RWPE2 (cell line): ENCODE measurements at regions not wholly inside any gene's neighbourhood (a gene's known extent, or its start where the extent isn't known, plus 50 kb on each side); places are given as distances from the start of the nearest gene placed in this dataset.

Source experiments
- ATAC-seq: fragments of 200-7000 bp; cut with Tn5 transposase; 3 replicates; pipeline ENCODE4 v1.9.1; 2021; ENCODE audit warnings: low read depth
- DNase-seq: peaks from one replicate; pipeline ENCODE4 v3.0.0-alpha.2; 2020; ENCODE audit warnings: low spot score
- H3K27ac ChIP-seq: fragments of 450-650 bp; 2 replicates; pipeline ENCODE4 v1.5.1; 2017; ENCODE audit warnings: mild to moderate bottlenecking; ENCODE audit not compliant: poor library complexity, severe bottlenecking
- H3K27me3 ChIP-seq: fragments of 250-450 bp; sonication (Bioruptor Pico); 2 replicates; pipeline ENCODE4 v1.5.1; 2021; ENCODE audit warnings: mild to moderate bottlenecking, moderate library complexity; ENCODE audit not compliant: insufficient read depth, poor library complexity, severe bottlenecking
- H3K36me3 ChIP-seq: fragments of 250-450 bp; sonication (Bioruptor Pico); 2 replicates; pipeline ENCODE4 v1.5.1; 2020; ENCODE audit warnings: low read depth, mild to moderate bottlenecking, moderate library complexity
- H3K4me1 ChIP-seq: fragments of 250-450 bp; sonication (Bioruptor Pico); 2 replicates; pipeline ENCODE4 v1.5.1; 2021; ENCODE audit warnings: mild to moderate bottlenecking, moderate library complexity; ENCODE audit not compliant: insufficient read depth, poor library complexity, severe bottlenecking
- H3K4me3 ChIP-seq: fragments of 250-450 bp; sonication (Bioruptor Pico); 2 replicates; pipeline ENCODE4 v1.5.1; 2021; ENCODE audit warnings: mild to moderate bottlenecking, moderate library complexity; ENCODE audit not compliant: severe bottlenecking
- H3K9me3 ChIP-seq: fragments of 250-450 bp; sonication (Bioruptor Pico); 2 replicates; pipeline ENCODE4 v1.5.1; 2021; ENCODE audit warnings: mild to moderate bottlenecking, moderate library complexity; ENCODE audit not compliant: severe bottlenecking
- CTCF ChIP-seq: fragments of 450-650 bp; IDR thresholded peaks from one replicate; pipeline ENCODE4 v1.5.1; 2017; ENCODE audit warnings: mild to moderate bottlenecking, moderate library complexity; ENCODE audit not compliant: poor library complexity, severe bottlenecking

GRCh38 chr6:92339936-92340640 lies 1079.3 kb downstream of the EPHA7 start:
- ATAC-seq (no peak), DNase-seq (no peak)
- Histone ChIP-seq H3K27ac (no peak overlapping the region), H3K27me3 (peaks cover 3% of the 10 kb centered on the region), H3K36me3 (no peaks in the 10 kb centered on the region), H3K4me3 (no peak overlapping the region), H3K9me3 (no peaks in the 10 kb centered on the region), H3K4me1 (peaks cover 9% of the 10 kb centered on the region)
- TF ChIP-seq CTCF, result no peak

- ATAC-seq (no peak), DNase-seq (no peak)
- H3K4me3 ChIP-seq, result no peak overlapping the region
- no peak overlapping the region for H3K27ac ChIP-seq
- TF ChIP-seq CTCF, result no peak
- H3K4me1 ChIP-seq, result peaks cover 9% of the 10 kb centered on the region
- no peaks in the 10 kb centered on the region for H3K9me3 ChIP-seq
- H3K36me3 ChIP-seq, result no peaks in the 10 kb centered on the region
- H3K27me3 ChIP-seq, result peaks cover 3% of the 10 kb centered on the region
Measured at GRCh38 chr6:92337571-92337970, 1081.8 kb downstream of the EPHA7 start.

GRCh38 chr6:92329208-92329847 lies 1090.0 kb downstream of the EPHA7 start:
- DNase-seq (no peak), ATAC-seq (no peak)
- H3K4me3 ChIP-seq, result no peak overlapping the region
- TF ChIP-seq CTCF, result no peak
- H3K36me3 ChIP-seq, result no peaks in the 10 kb centered on the region
- no peaks in the 10 kb centered on the region for H3K27me3 ChIP-seq
- H3K27ac ChIP-seq, result no peak overlapping the region
- no peaks in the 10 kb centered on the region for H3K4me1 ChIP-seq
- H3K9me3 ChIP-seq, result no peaks in the 10 kb centered on the region

- H3K27me3 ChIP-seq, result no peaks in the 10 kb centered on the region
- no peaks in the 10 kb centered on the region for H3K4me1 ChIP-seq
- ATAC-seq, result no peak
- no peak for DNase-seq
- H3K27ac ChIP-seq, result no peak overlapping the region
- TF ChIP-seq CTCF, result no peak
- no peaks in the 10 kb centered on the region for H3K9me3 ChIP-seq
- H3K4me3 ChIP-seq, result no peak overlapping the region
- no peaks in the 10 kb centered on the region for H3K36me3 ChIP-seq
Measured at GRCh38 chr6:92315312-92315711, 1104.0 kb downstream of the EPHA7 start.

- TF ChIP-seq CTCF, result no peak
- H3K4me1 ChIP-seq, result no peaks in the 10 kb centered on the region
- H3K27me3 ChIP-seq, result no peaks in the 10 kb centered on the region
Measured at GRCh38 chr6:92297101-92297500, 1122.3 kb downstream of the EPHA7 start.

More at GRCh38 chr6:92297101-92297500, 1122.3 kb downstream of the EPHA7 start:
- H3K9me3 ChIP-seq, result no peaks in the 10 kb centered on the region
- DNase-seq, result no peak
- no peak overlapping the region for H3K4me3 ChIP-seq
- H3K36me3 ChIP-seq, result no peaks in the 10 kb centered on the region
- no peak for ATAC-seq
- H3K27ac ChIP-seq, result no peak overlapping the region
